Medulla oblongata (tissue), 1 donor: ENCODE measurements at regions not wholly inside any gene's neighbourhood (a gene's known extent, or its start where the extent isn't known, plus 50 kb on each side); places are given as distances from the start of the nearest gene placed in this dataset.

ENCODE experiments used
- DNase-seq: peaks from one replicate; pipeline ENCODE4 v3.0.0-alpha.2; 2015; ENCODE audit errors: extremely low spot score

GRCh38 chr16:86378831-86379504 lies 131.4 kb upstream of the FOXF1 start:
- DNase-seq, result no peak

DNA sequence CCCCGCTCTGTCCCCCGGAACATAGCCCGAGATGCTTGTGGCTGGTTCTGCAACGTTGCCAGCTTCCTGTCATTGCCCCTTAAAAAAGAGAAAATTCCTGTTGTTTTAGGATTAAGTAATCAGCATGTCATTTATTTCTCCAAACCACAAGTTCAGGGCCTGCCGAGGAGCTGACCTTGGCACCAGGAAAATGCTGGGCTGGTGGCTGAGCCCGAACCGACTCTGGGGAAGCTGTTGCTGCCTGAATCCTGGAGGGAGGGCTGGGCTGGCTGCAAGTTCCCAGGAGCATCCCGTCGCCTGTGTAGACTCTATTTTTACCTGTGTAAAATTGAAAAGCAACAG lies 130.9 kb upstream of the FOXF1 start:
- DNase-seq, result no peak

DNA sequence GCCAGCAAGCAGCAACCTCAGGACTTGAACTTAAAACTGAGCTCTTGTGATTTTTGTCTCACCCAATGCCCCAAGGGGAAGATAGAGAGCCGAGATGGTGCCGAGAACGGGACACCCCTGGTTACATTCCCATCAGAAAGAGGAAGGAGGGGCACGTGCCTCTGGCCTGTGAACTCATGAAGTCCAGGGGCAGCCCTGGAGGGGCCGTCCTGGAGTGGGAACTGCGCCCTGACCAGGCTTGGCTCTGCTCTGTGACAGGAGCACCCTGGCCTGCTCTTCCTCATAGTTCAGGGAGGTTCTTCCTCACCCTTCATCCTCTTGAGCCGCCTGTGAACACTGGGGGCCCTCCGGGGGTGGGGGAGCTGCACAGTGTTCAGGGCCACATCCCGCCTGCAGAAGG lies 130.3 kb upstream of the FOXF1 start:
- no peak for DNase-seq

GRCh38 chr16:86381491-86381890 lies 128.8 kb upstream of the FOXF1 start:
- no peak for DNase-seq

- no peak for DNase-seq
Observed at GRCh38 chr16:86382067-86382773, 128.1 kb upstream of the FOXF1 start.

DNA sequence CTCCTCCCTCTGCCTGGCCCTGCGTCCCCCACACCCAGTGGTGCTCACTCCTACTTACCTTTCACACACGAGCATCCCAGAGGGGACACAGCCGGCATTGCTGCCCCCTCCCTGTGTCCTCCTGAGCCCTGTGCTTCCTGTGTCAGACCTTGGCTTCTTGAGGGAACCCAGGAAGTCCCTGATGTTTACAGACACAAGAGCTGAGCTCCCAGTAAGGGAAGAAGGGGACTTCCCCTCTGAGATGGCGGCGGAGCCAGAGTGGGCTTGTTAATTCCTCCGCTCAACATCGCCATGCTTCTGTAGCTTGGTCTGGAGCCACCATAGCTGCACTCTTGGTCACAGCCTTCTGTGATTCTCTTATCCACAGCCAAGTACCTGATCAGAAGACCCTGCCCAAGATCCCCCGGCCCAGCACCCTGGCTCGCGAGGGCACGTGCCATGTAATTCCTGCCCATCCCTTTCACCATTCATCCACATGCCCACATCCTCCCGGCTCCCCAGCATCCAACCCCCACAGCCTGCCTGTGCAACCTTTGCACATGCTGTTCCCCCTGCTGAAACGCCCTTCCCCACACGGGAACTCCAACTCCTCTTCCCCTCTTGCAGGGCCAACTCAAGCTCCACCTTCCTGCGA lies 127.4 kb upstream of the FOXF1 start:
- DNase-seq, result no peak

GRCh38 chr16:86383488-86384262 lies 126.7 kb upstream of the FOXF1 start:
- no peak for DNase-seq

DNA sequence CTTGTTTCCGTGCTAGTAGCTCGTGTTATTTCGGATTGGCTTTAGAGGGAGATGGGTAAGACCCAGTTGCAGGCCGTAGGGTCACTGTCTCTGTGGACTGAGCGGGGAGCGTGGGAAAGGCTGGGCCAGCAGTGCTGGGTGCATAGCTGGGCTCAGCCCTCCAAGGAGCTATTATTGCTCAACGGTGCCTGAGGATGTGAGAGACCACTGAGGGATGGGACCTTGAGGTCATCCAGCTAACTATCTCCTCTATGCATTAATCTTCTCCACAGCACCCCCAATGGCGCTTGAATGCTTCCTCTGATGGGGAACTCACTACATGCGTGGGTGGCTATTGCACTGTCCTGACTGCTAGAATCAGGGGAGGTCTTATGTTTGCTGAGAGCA lies 126.1 kb upstream of the FOXF1 start:
- no peak for DNase-seq

DNA sequence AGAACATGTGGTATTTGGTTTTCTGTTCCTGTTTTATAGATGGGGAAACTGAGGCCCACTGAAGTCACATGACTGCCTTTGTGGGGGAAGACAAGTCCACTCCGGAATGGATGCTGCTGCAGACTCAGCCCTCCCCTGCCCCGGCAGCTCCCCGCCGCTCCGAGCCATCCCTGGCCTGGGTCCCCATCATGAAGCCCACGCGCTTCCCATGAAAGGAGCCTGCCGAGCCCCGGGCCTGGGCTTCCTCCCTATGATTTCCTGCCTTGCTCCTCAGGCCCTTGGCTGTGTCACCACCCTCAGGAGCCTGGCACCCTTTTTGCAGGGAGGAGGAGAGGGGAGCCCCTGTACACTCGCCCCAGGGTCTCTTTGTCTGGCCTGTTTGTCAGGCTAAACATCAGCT lies 125.3 kb upstream of the FOXF1 start:
- no peak for DNase-seq

GRCh38 chr16:86387468-86388440 lies 122.6 kb upstream of the FOXF1 start:
- no peak for DNase-seq

DNA sequence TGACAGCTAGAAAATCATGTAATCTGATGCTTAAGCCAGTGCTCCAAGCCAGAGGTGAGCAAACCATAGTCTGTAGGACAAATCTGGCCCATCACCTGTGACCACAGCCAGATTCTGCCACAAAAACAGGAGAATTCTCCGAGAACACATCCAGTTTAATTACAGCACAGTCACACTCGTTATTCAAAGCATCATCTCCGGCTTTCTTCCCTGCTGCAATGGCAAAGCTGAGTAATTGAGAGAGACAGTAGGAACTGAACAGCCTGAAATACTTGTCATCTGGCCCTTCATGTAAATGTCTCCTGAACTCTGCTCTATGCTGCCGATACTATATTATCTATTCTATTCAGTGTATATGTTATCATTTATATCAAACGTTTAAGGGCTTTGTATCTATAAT lies 121.4 kb upstream of the FOXF1 start:
- no peak for DNase-seq

GRCh38 chr16:86389566-86390328 lies 120.6 kb upstream of the FOXF1 start:
- no peak for DNase-seq

DNA sequence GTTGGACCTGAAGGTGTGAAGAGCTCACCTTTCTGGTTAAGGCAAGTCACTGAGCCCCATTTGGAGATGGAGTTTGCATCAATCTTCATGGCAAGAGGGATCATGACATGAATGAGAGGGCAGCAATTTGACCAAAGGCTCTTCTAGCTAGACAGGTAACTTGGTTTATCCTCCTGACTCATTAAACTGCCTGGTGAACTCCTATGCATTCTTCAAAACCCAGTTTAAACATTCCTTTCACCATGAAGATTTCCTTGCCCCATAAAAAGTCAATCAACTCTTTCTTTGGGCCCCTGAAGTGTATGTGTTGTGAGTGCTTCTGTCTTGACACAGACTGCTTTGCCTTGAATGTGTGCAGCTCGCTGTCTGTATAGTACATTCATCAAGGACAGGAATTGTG lies 120.0 kb upstream of the FOXF1 start:
- DNase-seq, result no peak

DNA sequence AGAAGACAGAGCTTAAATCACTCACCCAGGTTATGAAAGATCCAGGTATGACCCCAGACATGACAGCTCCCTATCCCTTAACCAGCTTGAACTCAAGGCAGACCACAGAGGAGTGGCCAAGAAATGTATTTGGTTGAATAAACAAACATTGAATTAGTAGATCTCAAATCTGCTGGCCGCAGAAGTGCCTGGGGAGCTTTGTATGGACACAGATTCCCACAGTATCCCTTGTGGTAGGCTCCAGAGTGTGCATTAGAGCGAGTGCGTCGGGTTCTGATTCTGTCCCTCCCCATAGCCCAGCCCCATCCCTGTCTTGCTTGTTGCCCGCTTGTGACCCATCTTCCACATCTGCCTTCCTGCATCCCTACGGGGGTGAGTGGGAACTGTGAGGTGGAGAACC lies 118.8 kb upstream of the FOXF1 start:
- no peak for DNase-seq

GRCh38 chr16:86391984-86392383 lies 118.3 kb upstream of the FOXF1 start:
- DNase-seq, result no peak

DNA sequence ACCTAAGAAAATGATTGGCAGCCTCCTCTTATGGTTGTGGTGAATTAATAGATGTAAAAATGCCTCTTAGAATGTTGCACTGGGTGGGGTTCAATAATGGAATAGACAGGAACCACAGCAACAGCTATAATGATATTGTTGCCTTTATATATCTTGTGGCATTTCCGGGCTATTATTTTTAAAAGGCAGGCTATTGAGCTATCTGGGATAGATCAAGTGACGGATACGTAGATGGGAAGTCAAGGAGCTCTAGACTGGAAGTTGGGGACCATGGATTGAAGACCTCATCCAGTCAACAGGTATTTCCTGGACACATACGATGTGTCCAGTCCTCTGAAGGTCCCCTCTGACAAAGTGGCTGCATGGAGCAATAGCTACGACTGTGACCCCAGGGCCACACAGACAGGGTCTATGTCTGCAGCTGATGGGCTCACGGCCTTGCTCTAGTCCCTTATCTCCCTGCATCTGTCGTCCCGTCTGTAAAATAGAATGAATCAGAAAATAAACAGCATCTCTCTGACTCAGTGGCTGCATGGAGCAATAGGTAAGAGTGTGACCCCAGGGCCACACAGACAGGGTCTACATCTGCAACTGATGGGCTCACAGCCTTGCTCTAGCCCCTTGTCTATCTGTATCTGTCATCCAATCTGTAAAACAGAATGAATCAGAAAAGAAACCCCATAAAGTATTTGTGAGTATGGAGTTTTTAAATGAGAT lies 117.7 kb upstream of the FOXF1 start:
- DNase-seq, result no peak

DNA sequence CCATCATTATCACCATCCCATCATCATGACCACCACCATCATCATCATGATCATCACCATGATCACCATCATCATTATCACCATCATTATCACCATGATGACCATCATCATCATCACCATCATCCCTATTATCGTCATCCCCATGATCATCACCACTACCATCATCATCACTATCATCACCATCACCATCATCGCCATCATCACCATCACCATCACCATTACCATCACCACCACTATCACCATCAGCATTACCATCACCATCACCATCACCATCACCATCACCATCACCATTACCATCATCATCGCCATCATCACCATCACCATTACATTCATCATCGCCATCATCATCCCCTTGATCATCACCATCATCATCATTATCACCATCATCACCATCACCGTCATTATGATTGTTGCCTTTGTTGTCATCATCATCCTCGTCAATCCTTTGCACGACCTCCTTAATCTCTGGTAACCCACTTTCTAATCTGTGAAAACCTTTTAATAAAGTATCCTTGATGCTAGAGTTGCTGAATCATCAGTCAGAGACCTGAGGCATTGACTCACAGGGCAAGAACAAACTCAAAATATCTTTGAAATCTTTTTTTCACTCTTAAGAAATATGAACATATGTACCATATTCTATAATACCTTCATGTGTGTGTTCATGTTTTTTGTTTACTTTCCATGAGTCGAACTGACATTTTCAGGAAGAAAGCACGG lies 116.3 kb upstream of the FOXF1 start:
- DNase-seq, result no peak

DNA sequence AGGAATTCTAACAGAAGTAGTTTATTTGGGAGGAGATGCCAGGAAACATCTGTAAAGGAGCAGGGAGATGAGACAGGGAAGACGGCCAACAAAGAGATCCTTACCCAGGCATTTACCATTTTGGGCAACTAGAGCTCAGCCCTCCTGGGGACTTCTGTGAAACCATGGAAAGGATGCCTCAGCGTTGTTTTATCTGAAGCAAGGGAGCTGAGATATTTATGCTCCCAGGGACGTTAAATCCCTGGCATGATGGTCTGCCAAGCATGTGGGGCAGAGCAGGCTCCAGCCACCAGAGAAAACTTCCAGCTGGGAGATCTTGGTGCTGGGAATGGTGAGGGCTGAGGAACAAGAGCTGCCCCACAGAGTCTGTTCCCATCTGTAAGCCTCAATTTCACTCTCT lies 114.8 kb upstream of the FOXF1 start:
- no peak for DNase-seq

GRCh38 chr16:86396422-86396821 lies 113.9 kb upstream of the FOXF1 start:
- DNase-seq, result peak; percentile 5
